Epidermal melanocyte (primary cell): ENCODE measurements at regions not wholly inside any gene's neighbourhood (a gene's known extent, or its start where the extent isn't known, plus 50 kb on each side); places are given as distances from the start of the nearest gene placed in this dataset.

Source experiments
- DNase-seq: peaks from one replicate; pipeline ENCODE4 v3.0.0; 2011; ENCODE audit warnings: low spot score; ENCODE audit not compliant: insufficient read length

DNA sequence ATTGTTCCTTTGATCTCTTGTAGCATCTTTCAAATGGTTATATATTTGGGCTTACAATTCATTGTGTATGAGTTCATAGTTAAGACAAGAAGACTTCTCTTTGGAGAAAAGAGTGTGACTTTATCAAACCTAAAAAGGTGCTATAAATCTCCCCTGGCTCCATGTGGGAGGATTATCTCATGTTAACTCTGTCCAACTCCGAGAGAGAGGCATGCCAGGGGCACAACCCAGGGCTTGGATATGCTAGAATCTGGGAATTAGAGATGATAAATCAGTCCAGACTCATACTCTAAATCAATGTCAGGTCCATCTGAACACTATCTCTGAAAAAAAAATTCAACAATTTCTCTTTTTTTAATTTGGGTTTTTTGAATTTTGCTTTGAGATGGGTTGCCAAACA lies 462.8 kb downstream of the TUSC7 start:
- DNase-seq, result no peak

- no peak for DNase-seq
Measured at GRCh38 chr3:117181222-117181621, 471.6 kb downstream of the TUSC7 start.

DNA sequence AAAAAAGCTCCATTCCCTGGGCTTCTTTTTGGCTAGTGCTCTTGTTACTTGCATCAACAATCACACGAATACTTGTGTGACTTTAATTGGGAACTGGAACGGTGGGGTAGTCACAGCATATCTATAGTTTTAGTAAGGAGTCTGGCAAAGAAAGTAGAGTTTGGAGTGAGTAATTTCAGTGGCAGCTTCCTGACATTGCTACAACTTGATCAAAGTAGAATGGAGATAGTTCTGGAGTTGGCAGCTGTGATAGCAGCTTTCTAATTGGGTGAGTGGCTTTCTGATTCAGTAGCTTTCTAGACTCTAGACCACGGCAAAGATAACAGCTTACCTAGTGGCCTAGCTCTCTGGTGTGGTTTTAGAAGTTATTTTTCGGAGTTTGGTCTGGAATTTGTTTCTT lies 475.0 kb downstream of the TUSC7 start:
- DNase-seq, result no peak

GRCh38 chr3:117191245-117191644 lies 481.7 kb downstream of the TUSC7 start:
- DNase-seq, result no peak

GRCh38 chr3:117192888-117193287 lies 483.3 kb downstream of the TUSC7 start:
- DNase-seq, result no peak

DNA sequence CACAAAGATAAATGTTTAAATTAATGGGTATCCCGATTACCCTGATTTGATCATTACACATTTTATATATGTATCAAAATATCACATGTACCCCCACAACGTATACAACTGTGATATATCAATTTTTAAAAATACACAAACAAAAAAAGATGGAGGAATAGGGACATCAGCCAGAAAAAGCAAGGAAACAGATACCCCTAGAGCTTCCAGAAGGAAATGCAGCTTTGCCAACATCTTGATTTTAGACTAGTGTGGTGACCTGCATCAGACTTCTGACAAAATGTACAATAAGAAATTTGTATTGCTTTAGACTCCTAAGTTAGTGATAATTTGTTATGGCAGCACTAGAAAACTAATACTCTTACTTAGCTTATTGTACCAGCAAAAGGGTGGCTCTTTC lies 483.8 kb downstream of the TUSC7 start:
- DNase-seq, result no peak

DNA sequence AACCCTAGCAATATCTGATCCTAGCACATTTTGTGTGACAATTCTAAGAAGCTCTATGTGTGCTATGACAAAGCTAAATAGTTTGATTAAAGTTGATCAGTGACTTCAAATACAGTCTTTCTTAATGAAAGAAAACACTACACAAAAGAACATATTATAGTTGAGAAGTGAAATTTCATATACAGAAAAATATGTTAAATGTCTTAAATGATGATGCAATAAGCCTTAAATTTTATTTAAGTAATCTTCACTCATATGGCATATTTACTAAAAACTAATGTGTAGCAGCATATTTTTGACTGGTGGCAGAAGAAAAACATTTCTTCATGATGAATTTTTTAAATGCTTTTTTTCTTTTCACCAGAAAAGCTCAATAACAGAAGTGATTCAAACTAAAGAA lies 485.5 kb downstream of the TUSC7 start:
- DNase-seq, result no peak

DNA sequence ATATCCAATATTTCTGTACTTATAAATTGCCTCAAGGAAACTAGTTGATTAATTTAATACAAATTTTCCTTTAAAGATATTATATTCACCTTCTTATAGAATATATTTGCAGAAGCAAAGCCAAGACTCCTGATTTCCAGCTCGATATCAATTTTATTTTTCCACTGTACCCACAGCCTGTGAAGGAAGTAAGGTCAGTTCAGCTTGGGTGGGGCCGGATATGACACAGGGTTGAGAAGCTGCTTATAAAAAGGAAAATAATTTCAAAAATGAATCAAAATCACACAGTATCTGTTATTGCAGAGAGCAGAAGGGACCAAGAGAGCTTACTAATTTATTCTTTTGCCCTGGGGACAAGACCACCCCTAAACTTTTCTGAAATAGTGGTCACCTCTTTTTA lies 491.4 kb downstream of the TUSC7 start:
- no peak for DNase-seq

DNA sequence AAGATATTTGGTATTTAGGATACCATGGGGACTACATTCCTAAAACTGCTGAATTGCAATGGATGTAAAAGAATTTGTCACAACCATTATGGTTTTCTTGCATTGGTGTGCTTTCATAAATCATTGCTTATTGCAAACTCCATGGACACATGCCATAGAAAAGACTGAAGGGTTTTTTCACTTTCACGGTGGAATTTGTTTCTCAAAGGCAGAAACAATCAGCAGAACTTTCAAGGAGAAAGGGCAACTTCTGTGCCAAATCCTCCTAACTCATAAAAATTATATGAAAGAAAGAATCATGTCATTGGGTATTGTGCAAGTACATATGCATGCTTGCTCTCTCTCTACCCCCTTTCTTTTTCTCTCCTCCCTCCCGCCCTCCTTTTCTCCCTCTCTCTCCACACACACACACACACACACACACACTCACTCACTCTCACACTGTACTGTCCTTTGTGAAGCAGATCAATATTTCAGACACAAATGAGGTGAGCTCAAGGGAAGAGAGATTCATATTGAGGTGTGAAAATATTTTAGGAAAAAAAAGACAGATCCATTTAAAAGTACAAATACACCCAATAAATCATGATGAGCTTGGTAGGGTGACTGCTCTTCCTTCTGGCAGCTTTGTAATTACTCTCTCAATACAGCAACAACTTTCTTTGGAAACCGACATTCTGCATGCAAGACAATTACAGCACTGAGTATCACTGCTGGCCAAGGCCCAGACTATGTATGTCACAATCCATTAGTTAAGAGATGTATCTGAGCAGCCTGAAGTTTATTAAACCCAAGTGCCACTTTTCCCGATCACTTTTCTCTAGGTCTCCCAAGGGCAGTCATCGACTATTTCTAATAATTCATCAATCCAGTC lies 492.6 kb downstream of the TUSC7 start:
- no peak for DNase-seq

DNA sequence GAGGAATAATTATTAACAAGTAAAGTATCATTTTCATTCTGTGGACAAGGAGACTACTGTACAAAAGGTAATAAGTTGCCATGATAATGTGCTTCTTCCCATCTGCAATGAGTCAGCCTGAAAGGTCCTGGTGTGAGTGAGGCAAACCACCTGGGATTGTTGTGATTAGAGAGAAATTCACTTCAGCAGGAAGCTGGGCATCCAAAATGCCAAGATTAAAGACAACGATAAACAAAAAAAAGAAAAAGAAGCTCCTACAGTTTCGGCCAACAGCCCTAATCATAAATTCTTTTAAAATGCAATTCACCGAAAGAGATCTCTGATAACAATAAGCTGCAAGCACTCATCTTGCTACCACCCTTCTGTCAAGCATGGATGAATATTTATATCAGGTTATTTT lies 507.8 kb downstream of the TUSC7 start:
- DNase-seq, result no peak

- no peak for DNase-seq
Measured at GRCh38 chr3:117217760-117218316, 508.3 kb downstream of the TUSC7 start.

DNA sequence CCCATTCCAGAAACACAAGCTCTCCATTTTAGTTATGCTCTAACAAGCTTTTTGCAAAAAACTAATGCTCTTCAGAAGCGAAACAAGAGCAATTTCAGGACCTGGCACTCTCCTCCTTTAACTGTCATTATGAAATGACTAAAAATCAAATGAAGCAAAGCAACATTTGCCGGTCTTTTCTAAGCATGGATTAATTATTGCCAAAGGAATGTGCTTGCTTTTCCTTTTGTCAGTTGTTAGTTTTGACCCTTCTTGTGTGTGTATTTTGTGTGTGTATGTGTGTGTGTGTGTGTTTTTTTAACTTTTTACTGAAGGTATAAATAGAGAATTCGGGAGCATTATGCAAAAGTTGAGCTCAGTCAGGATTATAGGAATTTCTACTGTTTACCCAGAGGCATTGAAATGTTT lies 509.1 kb downstream of the TUSC7 start:
- DNase-seq, result no peak

GRCh38 chr3:117219296-117219695 lies 509.7 kb downstream of the TUSC7 start:
- no peak for DNase-seq

DNA sequence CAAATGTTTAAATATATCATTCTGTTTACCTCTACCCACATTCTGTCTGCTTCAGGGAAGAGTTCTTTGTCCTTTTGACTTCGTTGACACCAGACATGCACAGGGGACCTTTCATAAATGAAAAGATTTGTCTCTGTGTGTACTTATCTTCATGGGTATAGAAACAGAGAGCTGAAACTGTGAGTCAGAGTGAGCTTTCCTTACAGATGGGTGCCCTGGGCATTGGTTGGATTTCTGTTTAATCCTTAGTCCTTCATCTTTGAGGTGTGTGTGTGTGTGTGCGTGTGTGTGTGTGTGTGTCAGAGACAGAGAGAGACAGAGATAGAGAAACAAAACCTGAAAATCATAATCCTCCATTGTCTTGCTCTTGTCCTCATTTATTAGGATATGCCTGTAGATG lies 517.4 kb downstream of the TUSC7 start:
- no peak for DNase-seq

- DNase-seq, result no peak
Measured at GRCh38 chr3:117228466-117228865, 518.9 kb downstream of the TUSC7 start.

DNA sequence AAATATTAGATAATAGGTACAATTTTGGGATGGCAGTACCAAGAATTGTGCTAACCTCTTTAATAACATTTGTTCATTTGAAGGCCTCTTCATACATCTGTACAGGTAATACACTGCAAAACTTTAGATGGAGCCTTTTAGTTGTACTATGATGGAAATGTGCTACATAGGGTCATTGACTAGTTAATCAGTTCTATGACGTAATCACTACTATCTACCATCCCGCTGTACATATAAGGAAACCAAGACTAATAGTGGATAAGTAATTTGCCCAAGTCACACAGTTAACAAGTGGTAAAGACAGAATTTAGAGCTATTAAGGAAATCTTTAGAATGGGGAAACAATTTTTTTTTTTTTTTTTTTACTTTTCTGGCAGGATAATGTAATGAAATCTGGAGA lies 521.3 kb downstream of the TUSC7 start:
- no peak for DNase-seq

DNA sequence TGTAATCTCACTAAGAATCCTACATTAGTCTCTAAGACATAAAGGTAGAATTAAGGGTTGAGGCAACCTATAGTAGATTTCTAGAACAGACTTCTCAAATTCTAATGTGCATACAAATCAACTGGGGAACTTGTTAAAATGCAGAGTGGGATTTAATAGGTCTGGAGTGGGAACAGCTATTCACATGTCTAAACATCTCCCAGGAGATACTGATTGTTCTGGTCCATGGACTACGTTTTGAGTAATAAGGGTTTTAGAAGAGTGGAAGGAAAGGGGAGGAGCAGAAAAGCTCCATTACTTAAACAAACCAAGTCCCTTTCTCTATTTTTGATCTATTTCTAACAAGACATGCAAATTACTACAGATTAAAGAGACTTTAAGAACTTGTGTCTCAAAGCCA lies 524.8 kb downstream of the TUSC7 start:
- DNase-seq, result no peak

- no peak for DNase-seq
Measured at GRCh38 chr3:117235304-117235703, 525.7 kb downstream of the TUSC7 start.

DNA sequence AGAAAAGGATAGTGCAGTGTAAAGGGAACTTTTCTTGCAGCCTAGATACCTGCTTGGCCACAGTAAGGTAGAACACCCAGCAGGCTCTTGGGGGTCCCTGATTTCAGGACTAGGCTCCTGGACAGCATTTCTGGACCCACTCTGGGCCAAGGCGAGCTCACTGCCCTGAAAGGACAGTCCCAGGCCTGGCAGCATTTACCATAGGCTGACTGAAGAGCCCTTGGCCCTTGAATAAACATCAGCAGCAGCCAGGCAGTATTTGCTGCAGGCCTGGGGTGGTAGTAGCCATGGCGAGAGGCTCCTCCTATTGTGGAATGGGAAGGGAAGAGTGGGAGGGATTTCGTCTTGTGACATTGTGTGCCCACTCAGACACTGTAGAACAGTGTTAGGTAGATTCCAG lies 529.2 kb downstream of the TUSC7 start:
- DNase-seq, result no peak

GRCh38 chr3:117243657-117244056 lies 534.1 kb downstream of the TUSC7 start:
- DNase-seq, result no peak

GRCh38 chr3:117246771-117247555 lies 537.4 kb downstream of the TUSC7 start:
- DNase-seq, result no peak

DNA sequence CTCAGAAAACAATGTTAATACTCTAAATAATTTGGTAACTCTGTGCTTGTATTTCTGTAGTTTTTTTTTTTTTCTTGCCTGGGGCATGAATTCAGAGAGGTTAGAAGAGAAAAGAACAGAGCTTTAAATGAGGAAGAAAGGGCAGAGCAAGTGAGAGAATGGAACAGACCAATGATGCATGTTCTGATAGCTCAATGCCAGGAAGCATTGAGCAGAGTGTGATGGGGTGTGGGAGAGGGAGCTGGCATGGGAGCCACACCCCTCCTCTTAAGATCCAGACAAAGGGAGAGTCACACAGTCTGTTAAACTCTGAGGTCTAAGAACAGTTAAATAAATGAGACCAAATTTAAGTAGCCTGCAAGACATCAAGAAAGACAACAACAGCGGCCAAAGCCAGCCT lies 538.6 kb downstream of the TUSC7 start:
- no peak for DNase-seq
